ENCODE measurements at regions not wholly inside any gene's neighbourhood (a gene's known extent, or its start where the extent isn't known, plus 50 kb on each side); places are given as distances from the start of the nearest gene placed in this dataset.
"Not testable (repeated sequence)": the region's sequence is repeated elsewhere in the genome, so short reads cannot be mapped to it uniquely, and the experiment has no call there.

- DNase-seq: no peak
Measured at GRCh38 chr11:119586181-119586580, 142.8 kb downstream of the NECTIN1 start.

DNA sequence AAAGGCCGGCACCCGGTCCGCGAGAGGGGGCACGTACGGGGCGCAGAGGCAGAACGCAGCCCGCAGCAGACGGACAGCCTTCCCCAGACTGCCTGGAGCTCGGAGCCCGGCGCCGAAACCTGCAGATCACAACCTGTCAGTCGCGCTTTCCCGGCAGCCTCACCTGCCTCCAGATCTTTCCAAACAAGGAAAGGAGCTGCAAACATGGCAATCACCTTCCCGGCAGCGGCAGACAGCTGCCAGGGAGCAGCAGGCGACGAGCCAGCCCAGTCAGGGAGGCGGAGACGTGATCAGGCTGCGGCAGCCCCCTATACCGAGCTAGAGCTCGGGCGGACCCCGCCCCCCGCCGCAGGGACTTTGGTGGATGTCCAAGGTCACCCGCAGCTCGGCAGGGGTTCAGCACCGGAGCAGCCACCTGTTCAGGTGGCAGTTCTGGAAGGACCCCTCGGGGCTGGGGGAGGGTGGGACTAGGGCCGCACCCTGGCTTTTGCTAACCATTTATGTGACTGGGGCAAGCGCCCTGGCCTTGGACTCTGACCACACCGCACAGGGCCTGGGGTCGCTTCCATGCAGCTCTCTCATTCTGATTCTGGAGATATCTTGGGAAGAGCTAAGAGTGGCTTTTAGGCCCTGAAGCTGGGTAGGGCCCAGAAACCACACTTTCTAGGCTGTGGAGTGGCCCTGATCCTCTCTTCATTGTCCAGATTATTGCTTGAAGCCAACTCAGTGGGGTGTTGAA lies 143.8 kb downstream of the NECTIN1 start:
- peak; percentile 6 to 85 (median 76) for DNase-seq

DNA sequence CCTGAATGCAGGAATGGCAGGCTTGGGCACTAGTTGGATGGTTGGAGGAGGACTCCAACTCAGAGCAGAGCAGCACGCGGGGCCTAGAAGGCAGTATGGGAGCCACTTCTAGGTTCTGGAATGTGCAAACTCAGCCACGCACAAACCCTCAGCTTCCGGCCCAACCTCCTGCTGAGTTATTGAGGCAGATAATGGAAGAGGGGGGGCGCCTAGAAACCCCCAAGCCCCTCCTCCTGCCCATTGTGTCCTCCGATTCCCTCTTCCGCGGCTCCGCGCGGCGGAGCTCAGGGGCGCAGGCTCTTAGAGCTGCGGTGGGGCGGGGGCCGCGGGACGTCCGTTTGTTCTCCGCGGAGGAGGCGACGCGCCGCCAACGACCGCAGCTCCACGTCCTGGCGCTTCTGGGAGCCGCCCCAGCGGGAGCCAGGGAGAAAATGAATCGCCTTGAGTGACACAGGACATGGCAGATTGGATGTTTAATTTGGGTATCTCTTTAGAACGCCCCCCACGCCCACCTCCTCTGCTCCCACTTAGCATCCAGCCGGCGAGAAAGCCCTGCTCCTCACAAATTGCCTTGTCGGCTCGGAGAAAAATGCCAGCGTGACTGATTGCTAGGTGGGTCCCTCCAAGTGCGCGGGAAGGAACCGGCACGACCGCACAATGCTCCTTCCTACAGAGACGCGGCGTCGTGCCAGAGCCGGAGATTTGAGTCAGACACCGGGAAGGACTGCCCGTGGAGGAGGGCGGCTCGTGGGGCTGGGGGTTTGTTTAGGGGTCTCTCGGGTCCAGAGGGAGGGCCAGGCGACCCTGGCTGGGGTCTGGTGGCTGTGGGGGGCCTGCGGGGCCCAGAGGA lies 144.6 kb downstream of the NECTIN1 start:
- peak; percentile 41 to 91 (median 84) for DNase-seq

DNA sequence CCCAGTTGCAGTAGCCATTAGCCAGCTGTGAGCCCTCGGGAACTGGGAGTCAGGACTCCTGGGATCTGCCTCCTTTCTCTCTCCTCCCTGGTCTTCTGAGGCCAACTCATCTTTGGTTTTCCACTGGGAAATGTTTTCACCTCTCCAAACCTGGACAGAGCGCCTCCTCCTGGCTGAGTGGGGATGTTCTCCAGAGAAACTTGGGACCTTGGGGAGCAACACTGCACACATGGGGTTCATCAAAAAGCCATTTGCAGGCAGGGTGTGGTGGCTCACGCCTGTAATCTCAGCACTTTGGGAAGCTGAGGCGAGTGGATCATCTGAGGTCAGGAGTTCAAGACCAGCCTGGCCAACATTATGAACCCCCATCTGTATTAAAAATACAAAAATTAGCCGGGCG lies 145.4 kb downstream of the NECTIN1 start:
- no peak for DNase-seq

- not testable (repeated sequence) for DNase-seq
Measured at GRCh38 chr11:119581396-119581795, 147.6 kb downstream of the NECTIN1 start.

GRCh38 chr11:119580751-119581150 lies 148.2 kb downstream of the NECTIN1 start:
- DNase-seq: no peak

GRCh38 chr11:119580081-119580480 lies 148.9 kb downstream of the NECTIN1 start:
- DNase-seq: no peak

DNA sequence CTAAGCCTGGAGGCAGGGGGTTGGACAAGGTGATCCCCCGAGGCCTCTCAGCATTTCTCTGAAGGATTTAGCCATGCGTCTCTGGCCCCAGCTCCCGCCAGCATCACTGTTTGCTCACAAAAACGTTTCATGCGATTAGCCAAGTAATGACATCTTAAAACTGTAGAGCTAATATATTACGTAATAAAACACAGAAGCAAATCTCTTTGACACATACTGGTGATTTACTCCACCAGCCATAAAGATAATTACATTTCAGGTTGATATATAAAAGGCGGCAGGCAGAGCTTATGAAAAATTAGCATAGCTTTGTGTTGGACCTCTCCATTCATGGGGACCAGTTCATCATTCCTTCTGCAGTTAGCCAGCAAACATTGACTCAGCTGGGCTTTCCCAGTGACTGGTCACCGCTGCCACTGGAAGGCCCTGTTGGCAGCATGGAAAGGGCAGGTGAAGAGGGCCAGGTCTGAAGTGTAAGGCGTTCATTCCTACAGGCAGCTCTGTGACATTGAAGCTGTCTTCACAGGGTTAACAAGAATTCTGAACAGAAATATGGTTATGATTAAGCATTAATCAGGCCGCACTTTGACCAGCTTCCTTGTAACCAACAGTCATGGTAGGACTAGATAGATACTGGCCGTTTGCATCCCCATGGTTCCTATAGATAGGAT lies 150.3 kb downstream of the NECTIN1 start:
- DNase-seq: peak in 2 of 3 experiments; percentile 58 to 92

GRCh38 chr11:119573858-119574257 lies 150.9 kb upstream of the THY1 start:
- DNase-seq: no peak

DNA sequence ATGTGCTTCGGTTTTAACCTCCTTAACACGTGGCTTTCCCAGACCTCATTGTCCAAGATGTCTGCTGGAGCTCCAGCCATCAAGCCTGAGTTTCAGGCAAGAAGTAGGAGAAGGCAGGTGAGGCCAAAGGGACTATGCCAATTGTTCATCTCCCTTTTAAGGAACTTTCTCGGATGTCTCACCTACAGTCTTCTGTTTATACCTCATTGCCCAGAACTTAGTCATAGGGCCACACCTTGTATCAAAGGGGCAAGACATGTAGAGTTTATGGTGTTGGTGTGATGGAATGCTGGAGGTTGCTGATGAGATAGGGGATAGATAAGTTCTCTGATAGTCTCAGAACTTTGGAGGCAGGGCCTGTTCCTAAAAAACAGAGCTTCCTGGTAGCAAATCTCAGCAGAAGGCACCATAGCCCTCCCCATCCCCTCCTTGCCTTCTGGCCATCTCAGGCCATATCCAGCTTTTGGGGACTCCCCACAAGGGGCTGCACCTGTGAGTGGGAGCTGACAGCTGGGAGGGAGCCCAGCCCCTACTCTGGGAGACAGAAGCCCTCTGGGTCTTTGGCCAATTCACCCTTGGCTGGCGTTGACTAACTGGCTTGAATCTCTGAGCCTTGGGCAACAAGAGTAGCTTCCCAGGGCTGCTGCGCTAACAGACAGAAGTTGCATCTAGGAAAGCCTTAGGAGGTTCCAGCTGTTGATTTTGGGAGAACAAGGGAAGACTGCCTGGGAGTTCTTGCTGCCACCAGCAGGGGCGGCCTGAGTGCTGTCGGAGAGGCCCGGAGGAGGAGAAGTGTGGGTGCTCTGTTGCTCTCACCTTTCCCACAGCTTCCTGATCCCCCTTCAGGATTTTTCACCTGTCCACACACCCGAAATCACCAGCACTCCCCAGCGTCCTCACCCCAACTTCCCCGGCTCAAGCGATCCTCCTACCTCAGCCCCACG lies 149.8 kb upstream of the THY1 start:
- DNase-seq: no peak

DNA sequence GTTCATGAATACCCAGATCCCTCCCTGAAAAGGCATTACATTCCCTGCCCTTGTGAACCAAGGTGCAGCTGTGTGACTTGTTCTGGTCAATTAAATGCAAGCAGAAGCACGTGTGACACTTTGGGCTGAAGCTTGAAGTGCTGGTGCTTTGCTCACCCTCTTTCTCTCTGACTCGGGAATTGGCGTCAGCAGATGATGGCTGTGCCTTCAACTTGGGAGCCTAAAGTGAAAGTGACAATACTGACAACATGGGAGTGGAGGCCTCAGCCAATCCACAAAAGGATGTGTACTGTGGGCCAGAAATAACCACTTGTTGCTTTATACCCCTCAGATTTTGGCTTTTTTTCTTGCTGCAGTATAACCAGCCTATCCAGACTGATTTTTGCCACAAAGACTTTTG lies 148.3 kb upstream of the THY1 start:
- peak in 2 of 3 experiments; percentile 62 to 80 for DNase-seq

DNA sequence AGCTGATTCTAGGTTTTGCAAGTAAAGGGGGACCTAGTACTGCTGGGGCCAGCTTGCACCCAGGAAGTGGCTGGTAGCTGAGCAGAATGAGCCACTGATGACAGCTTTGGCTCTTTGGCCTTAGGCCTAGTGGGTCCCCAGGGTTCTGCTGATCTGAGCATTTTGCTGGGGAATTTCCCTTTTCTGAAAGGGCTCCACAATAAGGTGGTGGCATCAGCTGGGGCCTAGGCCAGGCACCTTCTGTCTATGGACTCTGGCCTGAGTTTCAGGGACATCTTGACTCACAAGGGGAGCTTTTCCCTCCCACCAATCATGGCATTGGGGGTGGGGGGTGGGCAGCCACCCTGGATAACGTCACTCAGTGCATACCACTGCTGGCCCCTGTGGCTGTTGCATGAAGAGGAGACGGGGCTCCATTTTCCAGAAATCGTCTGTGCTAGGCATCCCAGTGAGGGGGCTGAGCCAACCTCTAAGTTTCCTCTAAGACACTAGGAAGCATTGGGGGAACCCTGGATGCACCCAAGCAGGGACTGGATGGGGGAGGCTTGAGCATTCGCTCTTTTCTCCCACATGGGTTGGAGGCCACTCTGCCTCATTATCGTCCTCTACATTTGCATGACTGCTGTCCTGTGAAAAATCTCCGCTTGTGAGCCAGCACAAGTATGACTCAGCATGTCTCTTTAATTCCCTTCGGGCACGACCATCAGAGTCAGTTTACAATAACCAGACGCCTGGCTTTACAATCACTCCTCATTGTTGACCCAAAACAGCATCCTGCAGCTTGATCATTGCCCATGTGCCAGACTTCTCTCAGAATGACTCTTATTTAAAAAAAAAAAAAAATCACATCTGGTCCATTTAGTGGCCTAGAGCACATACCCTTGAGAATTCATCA lies 145.0 kb upstream of the THY1 start:
- DNase-seq: peak; percentile 33 to 80 (median 53)

DNA sequence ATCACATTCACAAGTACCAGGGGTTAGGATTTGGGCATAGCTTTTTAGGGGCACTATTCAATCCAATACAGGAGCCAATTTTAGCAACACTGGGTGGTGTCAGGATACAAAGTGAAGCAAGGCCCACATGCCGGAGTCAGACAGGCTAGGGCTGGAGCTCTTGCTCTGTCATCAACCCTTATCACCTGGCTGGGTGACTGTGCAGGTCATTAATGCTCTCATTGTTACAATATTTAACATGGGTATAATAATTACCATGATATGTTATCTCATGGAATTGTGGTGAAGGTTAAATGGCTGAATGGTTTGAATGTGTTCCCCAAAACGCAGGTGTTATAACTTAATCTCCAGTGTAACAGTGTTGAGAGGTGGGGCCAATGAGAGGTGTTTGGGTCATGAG lies 143.3 kb upstream of the THY1 start:
- no peak for DNase-seq

DNA sequence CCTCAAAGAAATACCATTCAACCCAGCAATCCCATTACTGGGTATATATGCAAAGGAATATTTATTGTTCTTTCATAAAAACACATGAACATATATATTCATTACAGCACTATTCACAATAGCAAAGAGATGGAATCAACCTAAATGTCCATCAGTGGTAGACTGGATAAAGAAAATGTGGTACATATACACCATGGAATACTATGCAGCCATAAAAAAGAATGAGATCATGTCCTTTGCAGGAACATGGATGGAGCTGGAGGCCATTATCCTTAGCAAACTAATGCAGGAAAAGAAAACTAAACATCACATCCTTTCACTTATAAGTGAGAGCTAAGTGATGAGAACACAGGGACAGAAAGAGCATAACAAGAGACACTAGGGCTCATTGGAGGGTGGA lies 142.7 kb upstream of the THY1 start:
- DNase-seq: not testable (repeated sequence)

GRCh38 chr11:119560961-119561360 lies 138.0 kb upstream of the THY1 start:
- DNase-seq: no peak

- DNase-seq: no peak
Measured at GRCh38 chr11:119560291-119560690, 137.3 kb upstream of the THY1 start.

- DNase-seq: no peak
Measured at GRCh38 chr11:119552106-119552485, 129.1 kb upstream of the THY1 start.

DNA sequence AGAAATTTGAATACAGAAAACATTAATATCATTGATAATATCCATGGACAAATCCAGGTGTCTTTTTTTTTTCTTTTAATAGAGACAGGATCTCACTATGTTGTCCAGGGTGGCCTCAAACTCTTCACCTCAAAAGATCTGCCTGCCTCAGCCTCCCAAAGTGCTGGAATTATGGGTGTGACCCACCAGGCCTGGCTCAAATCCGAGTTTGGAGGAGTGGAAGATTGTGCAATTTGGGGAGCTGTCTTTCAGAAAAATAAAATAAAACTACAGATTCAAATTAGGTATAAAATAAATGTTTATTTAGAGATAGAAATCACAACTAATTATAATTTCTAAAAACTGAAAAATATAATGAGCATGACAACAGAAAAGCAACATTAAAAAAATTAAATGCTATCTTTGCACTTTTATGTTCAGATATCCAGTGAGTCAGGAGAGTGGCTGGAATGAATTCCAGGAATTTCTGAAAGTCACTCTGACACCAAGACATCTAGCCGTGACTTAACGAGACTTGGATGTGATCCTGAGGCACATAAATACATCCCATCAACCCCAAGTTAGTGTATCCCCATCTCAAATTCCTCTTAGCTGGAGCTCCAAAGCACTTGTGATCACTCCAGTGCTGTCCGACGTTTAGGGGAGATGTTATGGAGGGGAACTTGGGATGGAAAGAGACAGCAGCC lies 128.6 kb upstream of the THY1 start:
- no peak for DNase-seq

DNA sequence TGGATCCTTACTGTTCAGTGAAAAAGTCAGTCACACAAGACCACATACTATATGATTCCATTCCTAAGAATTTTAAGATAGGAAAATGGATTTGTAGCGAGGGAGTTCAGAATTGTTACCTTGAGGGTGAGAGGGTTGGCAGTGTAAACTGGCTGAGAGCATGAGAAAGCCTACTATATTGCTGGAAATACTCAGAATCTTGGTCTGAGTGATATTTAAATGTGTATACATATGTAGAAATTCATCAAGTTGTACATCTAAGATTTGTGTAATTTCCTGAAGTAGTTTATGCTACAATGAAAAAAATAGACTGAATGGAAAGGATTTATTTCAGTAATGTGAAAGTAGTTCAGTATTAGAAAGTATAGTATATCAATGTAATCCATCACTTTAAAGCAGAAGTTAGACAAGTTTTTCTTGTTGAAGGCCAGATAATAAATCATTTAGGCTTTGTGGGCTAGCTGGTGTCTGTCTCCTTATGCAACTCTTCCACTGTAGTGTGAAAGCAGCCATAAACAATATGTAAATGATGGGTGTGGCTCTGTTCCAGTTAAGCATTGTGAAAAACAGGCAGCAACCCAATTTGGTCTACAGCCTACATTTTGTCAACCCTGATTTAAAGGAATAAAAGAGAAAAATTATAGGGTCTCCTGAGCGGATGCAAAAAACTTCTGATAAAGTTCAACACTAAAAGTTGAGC lies 127.2 kb upstream of the THY1 start:
- DNase-seq: no peak

- DNase-seq: no peak
Measured at GRCh38 chr11:119547511-119547910, 124.5 kb upstream of the THY1 start.
